ENCODE measurements at regions not wholly inside any gene's neighbourhood (a gene's known extent, or its start where the extent isn't known, plus 50 kb on each side); places are given as distances from the start of the nearest gene placed in this dataset.

DNA sequence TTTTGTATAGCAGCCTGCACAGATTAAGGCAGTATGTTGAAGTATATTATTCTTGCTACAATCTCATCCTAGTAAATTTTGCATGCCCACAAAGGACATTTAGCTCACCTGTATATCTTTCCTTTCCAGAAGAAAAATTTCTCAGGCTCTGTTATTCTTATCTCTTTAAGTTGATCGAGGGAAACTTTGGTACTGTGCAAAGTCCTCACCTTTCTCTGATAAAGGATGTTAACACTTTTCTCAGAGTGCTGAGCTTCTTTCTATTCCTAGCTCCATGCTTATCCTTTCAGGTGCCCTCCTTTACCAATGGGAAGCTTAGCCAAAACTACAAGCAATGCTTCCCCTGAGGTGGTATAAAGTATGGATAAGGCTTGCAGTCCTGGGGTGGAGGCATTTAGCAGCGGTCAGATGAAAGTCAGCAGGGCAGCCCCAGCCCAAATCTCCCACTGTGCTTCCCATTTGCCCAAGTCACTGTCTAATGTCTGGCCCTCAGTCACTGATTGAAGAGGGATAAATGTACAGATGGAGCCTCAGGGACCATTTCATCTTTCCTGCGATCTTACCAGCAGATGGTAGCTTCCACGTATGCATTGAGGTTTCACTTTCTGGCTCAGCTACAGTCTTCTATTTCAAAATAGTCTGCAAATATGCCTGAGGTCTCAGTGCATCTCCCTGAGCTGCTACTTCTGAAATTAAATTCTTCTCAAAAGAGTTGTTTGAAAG is 127.8 kb upstream of the P2RY1 start:
- Histone ChIP-seq H3K9me3 (ENCODE audit: control insufficient read depth, low read length) (no peaks in the 10 kb centered on the region), H3K27ac (ENCODE audit: insufficient read depth, low read depth, low read length, poor library complexity, severe bottlenecking) (no peak overlapping the region), H3K4me3 (ENCODE audit: insufficient read depth, low read depth, low read length) (no peak overlapping the region), H3K27me3 (ENCODE audit: control insufficient read depth, insufficient read depth, low read length, poor library complexity, severe bottlenecking) (no peaks in the 10 kb centered on the region), H3K4me1 (ENCODE audit: control insufficient read depth, insufficient read depth, low read length) (no peaks in the 10 kb centered on the region), H3K36me3 (ENCODE audit: control insufficient read depth, insufficient read depth, low read length) (no peaks in the 10 kb centered on the region)
- 85 to 86% methylated on average over 4 of the region's 4 CpGs for WGBS, 2 experiments

DNA sequence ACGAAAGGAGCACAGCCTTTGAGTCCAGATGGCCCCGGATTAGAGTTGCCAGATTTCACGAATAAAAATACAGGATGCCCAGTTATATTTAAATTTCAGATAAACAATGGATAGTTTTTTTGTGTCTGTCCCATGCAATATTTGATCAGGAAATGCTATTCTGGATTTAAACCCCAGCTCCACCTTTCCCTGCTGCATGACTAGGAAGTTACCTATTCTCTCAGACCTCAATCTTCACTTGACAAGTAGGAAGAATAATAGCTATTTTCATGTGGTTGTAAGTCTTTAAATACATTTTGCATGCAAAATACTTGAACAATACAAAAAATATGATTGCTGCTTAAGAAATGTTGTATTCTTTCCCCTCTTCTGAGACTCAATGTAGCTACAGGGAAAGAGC is 125.3 kb upstream of the P2RY1 start:
- H3K9me3 ChIP-seq (ENCODE audit: control insufficient read depth, low read length): no peaks in the 10 kb centered on the region
- H3K36me3 ChIP-seq (ENCODE audit: control insufficient read depth, insufficient read depth, low read length): no peaks in the 10 kb centered on the region
- H3K27me3 ChIP-seq (ENCODE audit: control insufficient read depth, insufficient read depth, low read length, poor library complexity, severe bottlenecking): no peaks in the 10 kb centered on the region
- H3K27ac ChIP-seq (ENCODE audit: insufficient read depth, low read depth, low read length, poor library complexity, severe bottlenecking): no peak overlapping the region
- H3K4me1 ChIP-seq (ENCODE audit: control insufficient read depth, insufficient read depth, low read length): no peaks in the 10 kb centered on the region
- WGBS, 2 experiments: 96 to 100% methylated on average over 3 of the region's 3 CpGs
- H3K4me3 ChIP-seq (ENCODE audit: insufficient read depth, low read depth, low read length): no peak overlapping the region

DNA sequence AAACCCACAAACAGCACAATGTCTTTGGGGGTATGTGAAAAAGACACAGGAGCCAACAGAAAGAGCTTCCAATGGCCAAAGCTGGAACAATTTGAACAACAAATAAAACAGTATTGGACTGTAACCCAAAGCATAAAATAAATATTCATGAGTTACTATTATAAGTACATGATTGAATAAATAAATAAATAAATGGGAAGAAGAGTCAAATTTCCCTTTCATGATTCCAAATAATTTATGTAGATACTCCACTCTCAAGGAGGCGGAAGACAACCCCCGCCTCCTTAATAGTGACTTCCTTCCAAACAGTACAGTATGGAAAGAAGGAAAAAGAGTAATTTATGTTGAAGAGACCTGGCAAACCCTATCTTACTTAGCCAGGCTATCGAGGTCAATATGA is 124.4 kb upstream of the P2RY1 start:
- 85 to 100% methylated on average over 1 to 2 of the region's 3 CpGs for WGBS, 2 experiments
- Histone ChIP-seq H3K36me3 (ENCODE audit: control insufficient read depth, insufficient read depth, low read length) (no peaks in the 10 kb centered on the region), H3K27me3 (ENCODE audit: control insufficient read depth, insufficient read depth, low read length, poor library complexity, severe bottlenecking) (no peaks in the 10 kb centered on the region), H3K4me3 (ENCODE audit: insufficient read depth, low read depth, low read length) (no peak overlapping the region), H3K27ac (ENCODE audit: insufficient read depth, low read depth, low read length, poor library complexity, severe bottlenecking) (no peak overlapping the region), H3K4me1 (ENCODE audit: control insufficient read depth, insufficient read depth, low read length) (no peaks in the 10 kb centered on the region), H3K9me3 (ENCODE audit: control insufficient read depth, low read length) (no peaks in the 10 kb centered on the region)

DNA sequence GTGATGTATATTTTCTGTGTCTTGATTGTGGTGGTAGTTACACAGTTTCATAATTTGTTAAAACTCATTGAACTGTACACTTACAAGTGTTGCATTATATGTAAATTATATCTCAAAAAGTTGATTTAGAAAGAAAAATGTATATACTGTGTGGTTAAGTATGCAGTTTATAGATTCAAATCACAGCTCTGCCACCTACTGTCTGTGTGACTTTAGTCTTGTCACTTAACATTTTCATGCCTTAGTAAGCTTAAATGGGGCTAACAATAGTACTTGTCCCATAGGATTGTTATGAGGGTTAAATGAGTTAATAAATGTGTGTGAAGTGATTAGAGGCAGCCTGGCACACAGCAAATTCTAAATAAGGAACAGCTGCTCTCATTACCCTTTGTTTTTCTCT is 120.9 kb upstream of the P2RY1 start:
- Histone ChIP-seq H3K27me3 (ENCODE audit: control insufficient read depth, insufficient read depth, low read length, poor library complexity, severe bottlenecking) (no peaks in the 10 kb centered on the region), H3K4me3 (ENCODE audit: insufficient read depth, low read depth, low read length) (no peak overlapping the region), H3K27ac (ENCODE audit: insufficient read depth, low read depth, low read length, poor library complexity, severe bottlenecking) (no peak overlapping the region), H3K4me1 (ENCODE audit: control insufficient read depth, insufficient read depth, low read length) (no peaks in the 10 kb centered on the region), H3K36me3 (ENCODE audit: control insufficient read depth, insufficient read depth, low read length) (no peaks in the 10 kb centered on the region), H3K9me3 (ENCODE audit: control insufficient read depth, low read length) (no peaks in the 10 kb centered on the region)

DNA sequence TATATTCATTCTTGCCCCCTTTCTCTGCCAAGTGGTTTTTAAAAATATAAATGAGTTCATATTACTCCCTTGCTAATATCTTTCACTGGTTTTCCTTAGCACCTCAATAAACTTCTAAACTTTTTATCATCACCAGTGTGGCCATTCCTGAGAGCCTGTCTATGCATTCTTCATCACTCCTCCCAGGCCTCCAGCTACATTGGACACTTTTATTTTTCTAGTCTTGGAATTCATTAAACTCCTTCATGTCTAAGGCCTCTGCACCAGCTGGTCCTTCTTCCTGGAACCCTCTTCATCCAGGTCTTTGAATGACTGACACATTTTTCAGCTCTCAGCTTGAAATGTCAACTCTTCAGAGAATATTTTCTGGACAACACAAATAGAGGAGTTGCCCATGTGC is 120.4 kb upstream of the P2RY1 start:
- H3K4me3 ChIP-seq (ENCODE audit: insufficient read depth, low read depth, low read length): no peak overlapping the region
- no peak overlapping the region for H3K27ac ChIP-seq (ENCODE audit: insufficient read depth, low read depth, low read length, poor library complexity, severe bottlenecking)
- H3K4me1 ChIP-seq (ENCODE audit: control insufficient read depth, insufficient read depth, low read length): no peaks in the 10 kb centered on the region
- H3K27me3 ChIP-seq (ENCODE audit: control insufficient read depth, insufficient read depth, low read length, poor library complexity, severe bottlenecking): no peaks in the 10 kb centered on the region
- H3K9me3 ChIP-seq (ENCODE audit: control insufficient read depth, low read length): no peaks in the 10 kb centered on the region
- H3K36me3 ChIP-seq (ENCODE audit: control insufficient read depth, insufficient read depth, low read length): no peaks in the 10 kb centered on the region

DNA sequence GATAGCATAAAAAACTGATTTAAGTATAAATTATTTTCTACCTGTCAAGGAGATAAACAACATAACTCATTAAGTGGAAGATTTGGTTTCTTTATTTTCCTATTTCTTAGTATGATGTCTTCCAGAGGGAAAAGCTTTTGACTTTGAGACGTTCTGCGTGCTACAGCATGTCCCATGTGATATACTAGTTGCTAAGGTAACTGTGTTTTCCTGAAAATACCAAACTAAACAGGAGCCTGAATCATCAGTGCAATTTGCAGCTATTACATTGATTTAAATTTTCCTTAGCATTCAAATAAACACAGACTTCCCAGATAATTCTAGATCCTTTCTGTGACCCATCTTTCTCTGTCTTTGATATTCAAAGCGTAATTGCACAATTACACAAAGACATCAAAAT is 117.7 kb upstream of the P2RY1 start:
- 95 to 100% methylated on average over 2 to 3 of the region's 3 CpGs for WGBS, 2 experiments

DNA sequence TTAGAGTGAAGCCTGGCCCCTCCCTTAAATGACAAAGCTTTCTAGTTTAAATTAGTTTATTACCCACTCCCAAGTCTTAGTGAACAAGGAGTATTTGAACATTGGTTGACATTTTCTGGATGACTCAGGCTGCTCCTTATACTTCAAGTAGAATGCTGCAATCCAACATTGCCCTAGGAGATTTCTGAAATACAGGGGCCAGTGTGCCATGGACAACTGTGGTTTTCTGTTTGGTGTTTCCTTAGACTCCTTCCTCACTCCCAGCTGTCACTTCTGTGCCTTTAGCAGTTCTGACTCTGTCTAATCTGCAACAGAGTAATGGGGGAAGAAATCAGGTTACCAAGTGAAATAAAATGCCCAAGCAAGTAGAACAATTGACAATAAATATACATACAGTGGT is 116.1 kb upstream of the P2RY1 start:
- no peak overlapping the region for H3K27ac ChIP-seq (ENCODE audit: insufficient read depth, low read depth, low read length, poor library complexity, severe bottlenecking)
- H3K36me3 ChIP-seq (ENCODE audit: control insufficient read depth, insufficient read depth, low read length): no peaks in the 10 kb centered on the region
- no peaks in the 10 kb centered on the region for H3K27me3 ChIP-seq (ENCODE audit: control insufficient read depth, insufficient read depth, low read length, poor library complexity, severe bottlenecking)
- no peaks in the 10 kb centered on the region for H3K4me1 ChIP-seq (ENCODE audit: control insufficient read depth, insufficient read depth, low read length)
- H3K4me3 ChIP-seq (ENCODE audit: insufficient read depth, low read depth, low read length): no peak overlapping the region
- no peaks in the 10 kb centered on the region for H3K9me3 ChIP-seq (ENCODE audit: control insufficient read depth, low read length)

More for the DNA sequence above, 117.7 kb upstream of the P2RY1 start:
- Histone ChIP-seq H3K27me3 (ENCODE audit: control insufficient read depth, insufficient read depth, low read length, poor library complexity, severe bottlenecking) (no peaks in the 10 kb centered on the region), H3K4me3 (ENCODE audit: insufficient read depth, low read depth, low read length) (no peak overlapping the region), H3K27ac (ENCODE audit: insufficient read depth, low read depth, low read length, poor library complexity, severe bottlenecking) (no peak overlapping the region), H3K9me3 (ENCODE audit: control insufficient read depth, low read length) (no peaks in the 10 kb centered on the region), H3K4me1 (ENCODE audit: control insufficient read depth, insufficient read depth, low read length) (no peaks in the 10 kb centered on the region), H3K36me3 (ENCODE audit: control insufficient read depth, insufficient read depth, low read length) (no peaks in the 10 kb centered on the region)

DNA sequence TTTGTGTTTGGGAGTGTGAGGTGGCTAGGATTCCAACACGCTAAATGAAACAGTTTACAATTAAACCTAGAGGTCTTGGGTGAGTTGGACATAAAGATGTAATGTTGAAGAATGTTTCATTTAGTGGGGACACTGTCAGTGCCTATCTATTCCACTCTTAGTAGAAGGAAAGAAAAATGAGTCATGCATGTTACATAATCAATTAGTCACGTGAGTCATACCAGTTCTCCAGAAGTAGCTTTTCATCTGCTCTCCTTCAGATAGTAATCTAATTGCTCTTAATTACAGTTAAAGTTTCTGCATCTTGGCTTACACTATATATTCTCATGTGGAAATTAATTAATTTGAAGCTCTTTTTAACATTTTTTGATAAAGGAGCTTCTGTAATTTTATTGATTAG is 115.7 kb upstream of the P2RY1 start:
- no peaks in the 10 kb centered on the region for H3K36me3 ChIP-seq (ENCODE audit: control insufficient read depth, insufficient read depth, low read length)
- H3K4me3 ChIP-seq (ENCODE audit: insufficient read depth, low read depth, low read length): no peak overlapping the region
- H3K27ac ChIP-seq (ENCODE audit: insufficient read depth, low read depth, low read length, poor library complexity, severe bottlenecking): no peak overlapping the region
- no peaks in the 10 kb centered on the region for H3K27me3 ChIP-seq (ENCODE audit: control insufficient read depth, insufficient read depth, low read length, poor library complexity, severe bottlenecking)
- H3K9me3 ChIP-seq (ENCODE audit: control insufficient read depth, low read length): no peaks in the 10 kb centered on the region
- WGBS, 2 experiments: 92 to 98% methylated on average over 2 of the region's 2 CpGs
- no peaks in the 10 kb centered on the region for H3K4me1 ChIP-seq (ENCODE audit: control insufficient read depth, insufficient read depth, low read length)

DNA sequence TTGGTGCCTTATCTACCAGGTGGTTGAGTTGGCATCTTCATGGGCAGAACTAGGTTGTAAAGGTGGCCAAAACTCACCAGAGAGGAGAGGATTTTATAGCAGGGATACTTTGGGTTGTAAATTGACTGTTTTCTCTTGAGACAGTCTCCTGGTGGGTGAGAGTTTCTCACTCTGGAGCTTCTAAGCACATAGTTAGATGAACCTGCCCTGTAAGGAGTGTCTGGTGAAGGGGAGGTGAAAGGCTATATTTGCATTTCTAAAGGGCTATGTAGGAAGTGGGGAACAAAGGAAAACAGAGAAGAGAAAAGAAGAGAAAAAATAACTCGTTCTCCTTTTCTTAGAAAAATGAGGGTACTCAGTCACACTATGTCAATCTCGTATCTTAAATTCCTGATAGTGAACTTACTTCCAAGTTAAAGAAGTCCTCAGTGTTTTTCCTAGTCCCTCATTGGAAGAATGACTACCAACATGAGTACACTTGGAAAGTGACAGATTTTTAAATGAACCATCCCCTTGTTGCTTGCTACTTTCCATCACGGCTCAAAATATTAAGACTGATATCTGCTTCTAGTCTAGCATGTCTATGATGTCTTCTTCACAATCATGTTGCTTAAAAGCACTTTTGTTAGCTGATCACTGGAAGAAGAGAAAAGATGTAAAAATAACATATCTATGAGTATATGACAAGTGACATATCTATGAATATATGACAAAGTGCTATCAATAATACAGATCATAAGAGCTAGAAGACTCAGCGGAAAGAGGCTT is 113.8 kb upstream of the P2RY1 start:
- Histone ChIP-seq H3K9me3 (ENCODE audit: control insufficient read depth, low read length) (no peaks in the 10 kb centered on the region), H3K4me3 (ENCODE audit: insufficient read depth, low read depth, low read length) (no peak overlapping the region), H3K4me1 (ENCODE audit: control insufficient read depth, insufficient read depth, low read length) (no peaks in the 10 kb centered on the region), H3K27me3 (ENCODE audit: control insufficient read depth, insufficient read depth, low read length, poor library complexity, severe bottlenecking) (no peaks in the 10 kb centered on the region), H3K27ac (ENCODE audit: insufficient read depth, low read depth, low read length, poor library complexity, severe bottlenecking) (no peak overlapping the region), H3K36me3 (ENCODE audit: control insufficient read depth, insufficient read depth, low read length) (no peaks in the 10 kb centered on the region)
- 59 to 75% methylated on average over 3 of the region's 4 CpGs for WGBS, 2 experiments

DNA sequence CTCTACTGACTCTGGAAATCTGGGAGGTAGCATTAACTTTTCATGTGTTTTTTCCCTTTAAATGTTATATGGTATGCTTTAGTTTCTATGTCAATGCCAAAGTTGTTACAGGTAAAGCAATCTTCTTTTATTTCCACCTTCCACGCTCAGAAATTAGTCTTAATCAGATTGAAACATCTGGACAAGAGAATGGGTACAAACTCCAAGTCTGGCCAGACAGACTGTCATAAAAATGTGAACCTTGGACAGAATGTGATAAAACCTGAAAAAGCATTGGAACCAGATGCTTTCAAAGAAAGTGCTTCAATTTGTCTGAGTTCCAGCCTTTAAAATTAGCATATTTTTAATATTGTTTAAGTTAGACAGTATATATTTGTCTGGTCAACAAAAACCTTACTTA is 110.7 kb upstream of the P2RY1 start:
- 86 to 100% methylated on average over 1 of the region's 1 CpG for WGBS, 2 experiments
- Histone ChIP-seq H3K4me1 (ENCODE audit: control insufficient read depth, insufficient read depth, low read length) (no peaks in the 10 kb centered on the region), H3K4me3 (ENCODE audit: insufficient read depth, low read depth, low read length) (no peak overlapping the region), H3K36me3 (ENCODE audit: control insufficient read depth, insufficient read depth, low read length) (no peaks in the 10 kb centered on the region), H3K9me3 (ENCODE audit: control insufficient read depth, low read length) (no peaks in the 10 kb centered on the region), H3K27me3 (ENCODE audit: control insufficient read depth, insufficient read depth, low read length, poor library complexity, severe bottlenecking) (no peaks in the 10 kb centered on the region), H3K27ac (ENCODE audit: insufficient read depth, low read depth, low read length, poor library complexity, severe bottlenecking) (no peak overlapping the region)
